ENCODE measurements at regions not wholly inside any gene's neighbourhood (a gene's known extent, or its start where the extent isn't known, plus 50 kb on each side); places are given as distances from the start of the nearest gene placed in this dataset.

DNA sequence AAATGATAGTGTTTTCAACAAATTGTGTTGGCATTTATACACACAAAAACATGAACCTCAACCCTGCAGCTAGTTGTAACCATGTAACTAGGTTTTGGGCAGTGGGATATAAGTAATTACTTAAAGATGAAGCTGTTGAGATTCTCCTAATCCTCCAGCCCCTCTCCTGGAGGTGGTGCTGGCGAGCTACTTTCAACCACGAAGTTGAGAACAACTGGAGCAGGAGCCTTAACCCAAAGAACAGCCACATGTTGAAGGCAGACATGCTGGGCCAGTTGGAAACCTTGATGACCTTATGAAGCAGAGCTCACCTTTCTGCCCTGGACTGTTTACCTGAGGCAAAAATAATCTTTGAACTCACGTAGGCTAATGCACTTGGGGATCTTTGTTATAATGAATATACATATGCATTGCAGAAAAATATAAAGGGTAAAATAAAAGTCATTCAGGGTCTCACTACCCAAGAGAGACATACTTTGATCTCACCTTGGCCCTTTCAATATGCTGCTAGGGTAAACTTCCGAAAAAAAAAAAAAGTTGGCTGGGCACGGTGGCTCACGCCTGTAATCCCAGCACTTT lies 89.6 kb upstream of the NPAS2 start:
- DNase-seq (ENCODE audit: low spot score in 2 of 2): peak in 1 of 2 donors; percentile 74

DNA sequence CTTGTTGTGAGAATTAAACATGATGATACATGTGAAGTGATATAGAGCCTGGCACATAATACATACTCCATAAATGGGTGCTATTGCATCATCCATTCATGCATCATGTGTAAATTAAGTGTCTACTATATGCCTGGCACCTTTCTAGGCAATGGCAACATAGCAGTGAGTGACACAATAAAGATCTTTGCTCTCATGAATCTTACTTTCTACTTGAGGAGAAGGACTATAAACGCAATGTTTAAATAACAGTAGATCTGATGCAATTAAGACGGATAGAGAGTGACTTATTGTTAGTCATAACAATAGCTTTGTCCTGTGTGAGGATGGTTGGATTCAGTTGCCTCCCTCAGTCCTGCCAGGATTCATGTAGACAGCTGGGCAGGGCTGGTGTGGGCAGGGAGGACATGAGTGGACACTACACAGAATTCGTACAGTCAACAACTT lies 88.4 kb upstream of the NPAS2 start:
- H3K27ac ChIP-seq: no peak overlapping the region
- no peak for TF ChIP-seq POLR2A (IDR thresholded peaks at IDR 0.05)
- TF ChIP-seq, protein P1, sequence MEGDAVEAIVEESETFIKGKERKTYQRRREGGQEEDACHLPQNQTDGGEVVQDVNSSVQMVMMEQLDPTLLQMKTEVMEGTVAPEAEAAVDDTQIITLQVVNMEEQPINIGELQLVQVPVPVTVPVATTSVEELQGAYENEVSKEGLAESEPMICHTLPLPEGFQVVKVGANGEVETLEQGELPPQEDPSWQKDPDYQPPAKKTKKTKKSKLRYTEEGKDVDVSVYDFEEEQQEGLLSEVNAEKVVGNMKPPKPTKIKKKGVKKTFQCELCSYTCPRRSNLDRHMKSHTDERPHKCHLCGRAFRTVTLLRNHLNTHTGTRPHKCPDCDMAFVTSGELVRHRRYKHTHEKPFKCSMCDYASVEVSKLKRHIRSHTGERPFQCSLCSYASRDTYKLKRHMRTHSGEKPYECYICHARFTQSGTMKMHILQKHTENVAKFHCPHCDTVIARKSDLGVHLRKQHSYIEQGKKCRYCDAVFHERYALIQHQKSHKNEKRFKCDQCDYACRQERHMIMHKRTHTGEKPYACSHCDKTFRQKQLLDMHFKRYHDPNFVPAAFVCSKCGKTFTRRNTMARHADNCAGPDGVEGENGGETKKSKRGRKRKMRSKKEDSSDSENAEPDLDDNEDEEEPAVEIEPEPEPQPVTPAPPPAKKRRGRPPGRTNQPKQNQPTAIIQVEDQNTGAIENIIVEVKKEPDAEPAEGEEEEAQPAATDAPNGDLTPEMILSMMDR (IDR thresholded peaks at IDR 0.05): no peak
- TF ChIP-seq EP300 (IDR thresholded peaks at IDR 0.05): no peak
- no peak for TF ChIP-seq POLR2AphosphoS5 (IDR thresholded peaks at IDR 0.05)
- no peak for DNase-seq (ENCODE audit: low spot score in 2 of 2)
- WGBS: 67% methylated on average over 3 of the region's 3 CpGs
- H3K9me3 ChIP-seq: no peaks in the 10 kb centered on the region
- no peak overlapping the region for H3K4me3 ChIP-seq
- H3K27me3 ChIP-seq: no peaks in the 10 kb centered on the region
- no peaks in the 10 kb centered on the region for H3K36me3 ChIP-seq
- peaks cover 8% of the 10 kb centered on the region for H3K4me1 ChIP-seq

More for the DNA sequence above, 89.6 kb upstream of the NPAS2 start:
- Histone ChIP-seq H3K9me3 (no peaks in the 10 kb centered on the region), H3K36me3 (no peaks in the 10 kb centered on the region), H3K27me3 (no peaks in the 10 kb centered on the region), H3K27ac (no peak overlapping the region), H3K4me1 (peaks cover 8% of the 10 kb centered on the region), H3K4me3 (no peak overlapping the region)
- WGBS: 64% methylated on average over 6 of the region's 6 CpGs
- no peak for TF ChIP-seq POLR2AphosphoS5 (IDR thresholded peaks at IDR 0.05)
- TF ChIP-seq, protein P1 (IDR thresholded peaks at IDR 0.05): peak in 1 of 2 donors; percentile 48

DNA sequence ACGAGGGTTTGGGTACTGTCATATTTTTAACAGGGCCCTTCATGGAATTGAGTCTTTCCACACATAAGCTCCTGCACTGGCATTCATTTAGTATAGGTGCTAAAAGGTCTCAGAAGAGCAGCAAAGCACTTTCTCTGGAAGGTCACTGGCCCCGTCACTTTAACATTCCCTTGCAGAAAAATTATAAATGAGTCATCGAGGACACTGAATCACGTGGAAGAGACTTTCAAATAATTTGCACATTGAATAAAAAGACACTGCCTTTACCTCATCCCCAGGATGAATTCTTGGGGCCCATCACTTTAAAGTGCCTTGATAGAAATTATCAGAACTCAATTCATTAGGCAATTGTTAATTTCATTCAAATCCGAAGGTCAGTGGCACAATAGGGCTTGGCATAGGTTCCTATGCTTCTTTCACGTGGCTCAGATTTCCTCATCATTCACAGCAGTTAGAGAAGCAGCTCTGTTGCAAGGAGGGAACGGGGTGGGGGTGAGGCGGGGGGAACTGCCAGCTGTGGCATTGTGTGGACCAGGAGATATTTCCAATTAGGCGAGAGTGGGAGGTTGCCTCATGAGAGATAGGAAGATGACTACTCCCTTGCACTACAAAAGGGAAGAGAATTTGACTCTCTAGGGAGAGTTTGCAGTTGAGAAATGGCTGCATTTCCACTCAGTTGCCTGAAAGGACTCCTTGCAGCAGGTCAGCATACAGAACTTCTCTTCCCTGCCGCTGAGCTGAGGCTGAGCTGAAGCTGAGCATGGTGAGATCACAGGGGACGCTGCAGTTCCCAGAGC lies 86.3 kb upstream of the NPAS2 start:
- TF ChIP-seq POLR2AphosphoS5 (IDR thresholded peaks at IDR 0.05) (peak in 1 of 3 donors; percentile 32), EP300 (IDR thresholded peaks at IDR 0.05) (no peak)

DNA sequence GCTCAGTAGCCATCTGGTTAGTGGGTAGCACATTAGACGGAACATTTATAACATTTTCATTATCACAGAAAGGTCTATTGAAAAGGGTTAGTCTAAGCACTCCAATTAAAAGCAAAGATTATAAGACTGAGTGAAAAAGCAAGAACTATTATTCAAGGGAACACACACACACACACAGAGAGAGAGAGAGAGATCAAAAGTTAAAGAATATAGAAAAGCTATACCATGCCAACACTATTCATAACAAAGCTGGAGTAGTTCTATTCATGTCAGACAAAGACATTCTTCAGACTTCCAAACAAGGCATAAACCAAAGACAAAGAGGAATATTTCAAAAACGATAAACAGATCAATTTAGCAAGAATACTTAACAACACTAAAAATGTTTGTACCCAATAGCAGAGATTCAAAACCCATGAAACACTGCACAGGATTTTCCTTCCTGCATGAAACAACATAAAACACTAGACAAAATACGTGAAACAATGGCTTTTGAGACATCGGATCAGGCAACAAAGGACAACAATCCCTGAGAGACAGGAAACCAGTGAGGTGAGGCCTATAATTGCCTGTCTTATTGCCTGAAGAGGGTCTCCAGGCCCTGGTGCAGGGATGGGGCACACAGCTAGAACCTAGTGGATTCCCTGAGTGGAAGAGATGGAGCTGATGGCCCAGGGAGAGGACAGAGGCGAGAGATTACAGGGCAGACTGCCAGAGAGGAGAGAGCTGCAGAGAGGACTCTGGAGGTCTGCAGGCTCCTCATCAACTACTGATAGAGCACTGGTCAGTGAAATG lies 83.6 kb upstream of the NPAS2 start:
- Histone ChIP-seq H3K9me3 (no peaks in the 10 kb centered on the region), H3K4me3 (no peak overlapping the region), H3K36me3 (no peaks in the 10 kb centered on the region), H3K27me3 (no peaks in the 10 kb centered on the region), H3K27ac (no peak overlapping the region), H3K4me1 (peaks cover 8% of the 10 kb centered on the region)
- no peak for TF ChIP-seq EP300 (IDR thresholded peaks at IDR 0.05)
- 83% methylated on average over 5 of the region's 5 CpGs for WGBS
- DNase-seq (ENCODE audit: low spot score in 2 of 2): no peak

More for the DNA sequence above, 86.3 kb upstream of the NPAS2 start:
- Histone ChIP-seq H3K4me1 (peaks cover 8% of the 10 kb centered on the region), H3K36me3 (no peaks in the 10 kb centered on the region), H3K27ac (no peak overlapping the region), H3K27me3 (no peaks in the 10 kb centered on the region), H3K9me3 (no peaks in the 10 kb centered on the region), H3K4me3 (no peak overlapping the region)
- peak; percentile 84 to 88 for DNase-seq (ENCODE audit: low spot score in 2 of 2)
- WGBS: 42% methylated on average over 11 of the region's 11 CpGs

DNA sequence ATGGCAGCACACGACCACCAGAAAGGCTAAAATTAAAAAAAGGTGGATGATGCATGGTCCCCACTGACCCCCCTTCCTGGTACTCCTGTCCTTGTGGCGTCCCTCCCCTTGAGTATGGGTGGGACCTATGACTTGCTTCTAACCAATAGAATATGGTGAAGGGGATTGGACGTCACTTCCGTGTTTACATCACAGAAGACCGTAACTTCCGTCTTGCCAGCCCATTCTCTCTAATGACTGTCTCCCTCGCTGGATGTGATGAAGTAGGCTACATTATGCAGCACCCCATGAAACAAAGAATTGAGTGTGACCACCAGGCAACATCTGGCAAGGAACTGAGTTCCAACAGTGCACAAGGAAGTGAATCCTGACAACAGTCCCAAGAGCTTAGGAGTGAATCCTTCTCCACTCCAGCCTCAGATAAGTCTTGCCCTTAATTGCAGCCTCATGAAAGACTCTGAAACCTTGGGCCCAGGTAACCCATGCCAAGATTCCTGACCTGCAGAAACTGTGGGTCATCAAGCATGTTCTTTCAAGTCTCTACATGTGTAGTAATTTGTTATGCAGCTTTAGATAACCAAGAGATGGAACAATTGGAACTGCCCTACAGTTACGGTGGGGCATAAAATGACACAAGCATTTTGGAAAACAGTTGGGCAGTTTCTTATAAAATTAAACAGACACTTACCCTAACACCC lies 80.1 kb upstream of the NPAS2 start:
- no peak overlapping the region for H3K27ac ChIP-seq
- H3K36me3 ChIP-seq: no peaks in the 10 kb centered on the region
- no peak for DNase-seq (ENCODE audit: low spot score in 2 of 2)
- TF ChIP-seq POLR2AphosphoS5 (IDR thresholded peaks at IDR 0.05) (no peak), EP300 (IDR thresholded peaks at IDR 0.05) (no peak), POLR2A (IDR thresholded peaks at IDR 0.05) (no peak)
- TF ChIP-seq, protein P1 (IDR thresholded peaks at IDR 0.05): no peak
- H3K4me1 ChIP-seq: peaks cover 8% of the 10 kb centered on the region
- H3K4me3 ChIP-seq: no peak overlapping the region
- H3K27me3 ChIP-seq: no peaks in the 10 kb centered on the region
- WGBS: 87% methylated on average over 8 of the region's 8 CpGs
- no peaks in the 10 kb centered on the region for H3K9me3 ChIP-seq

Measured in suprapubic skin (tissue), 4 donors.